Cerebellar cortex (tissue), 1 donor: ENCODE measurements at regions not wholly inside any gene's neighbourhood (a gene's known extent, or its start where the extent isn't known, plus 50 kb on each side); places are given as distances from the start of the nearest gene placed in this dataset.
"Not testable (repeated sequence)": the region's sequence is repeated elsewhere in the genome, so short reads cannot be mapped to it uniquely, and the experiment has no call there.

Experiments
- DNase-seq: peaks from one replicate; pipeline ENCODE4 v3.0.0-alpha.2; 2015; ENCODE audit warnings: low spot score

- DNase-seq, result no peak
These were observed 158.6 kb upstream of the LCORL start for GRCh38 chr4:18180122-18180521.

GRCh38 chr4:18171896-18172295 lies 150.3 kb upstream of the LCORL start:
- DNase-seq, result no peak

- DNase-seq, result no peak
These were observed 146.3 kb upstream of the LCORL start for GRCh38 chr4:18167831-18168230.

GRCh38 chr4:18166925-18167324 lies 145.4 kb upstream of the LCORL start:
- no peak for DNase-seq

- no peak for DNase-seq
These were observed 140.9 kb upstream of the LCORL start for GRCh38 chr4:18162453-18162852.

GRCh38 chr4:18159117-18159912 lies 137.8 kb upstream of the LCORL start:
- not testable (repeated sequence) for DNase-seq

GRCh38 chr4:18155067-18156041 lies 133.8 kb upstream of the LCORL start:
- DNase-seq, result peak; percentile 1

GRCh38 chr4:18138076-18138665 lies 116.6 kb upstream of the LCORL start:
- DNase-seq, result no peak

- no peak for DNase-seq
These were observed 112.6 kb upstream of the LCORL start for GRCh38 chr4:18134111-18134510.

GRCh38 chr4:18130256-18130655 lies 108.7 kb upstream of the LCORL start:
- no peak for DNase-seq

- DNase-seq, result no peak
These were observed 106.7 kb upstream of the LCORL start for GRCh38 chr4:18128241-18128640.

GRCh38 chr4:18127030-18127429 lies 105.5 kb upstream of the LCORL start:
- DNase-seq, result no peak

- DNase-seq, result no peak
These were observed 92.3 kb upstream of the LCORL start for GRCh38 chr4:18113710-18114331.

GRCh38 chr4:18111081-18111480 lies 89.5 kb upstream of the LCORL start:
- no peak for DNase-seq

- DNase-seq, result no peak
These were observed 88.5 kb upstream of the LCORL start for GRCh38 chr4:18110099-18110498.

GRCh38 chr4:18109676-18110075 lies 88.1 kb upstream of the LCORL start:
- no peak for DNase-seq

GRCh38 chr4:18107848-18108528 lies 86.4 kb upstream of the LCORL start:
- not testable (repeated sequence) for DNase-seq

- no peak for DNase-seq
These were observed 85.1 kb upstream of the LCORL start for GRCh38 chr4:18106620-18107019.

- DNase-seq, result no peak
These were observed 83.8 kb upstream of the LCORL start for GRCh38 chr4:18105030-18106011.

GRCh38 chr4:18103876-18104605 lies 82.5 kb upstream of the LCORL start:
- no peak for DNase-seq
